ENCODE measurements at regions not wholly inside any gene's neighbourhood (a gene's known extent, or its start where the extent isn't known, plus 50 kb on each side); places are given as distances from the start of the nearest gene placed in this dataset.
"Not testable (repeated sequence)": the region's sequence is repeated elsewhere in the genome, so short reads cannot be mapped to it uniquely, and the experiment has no call there.

DNA sequence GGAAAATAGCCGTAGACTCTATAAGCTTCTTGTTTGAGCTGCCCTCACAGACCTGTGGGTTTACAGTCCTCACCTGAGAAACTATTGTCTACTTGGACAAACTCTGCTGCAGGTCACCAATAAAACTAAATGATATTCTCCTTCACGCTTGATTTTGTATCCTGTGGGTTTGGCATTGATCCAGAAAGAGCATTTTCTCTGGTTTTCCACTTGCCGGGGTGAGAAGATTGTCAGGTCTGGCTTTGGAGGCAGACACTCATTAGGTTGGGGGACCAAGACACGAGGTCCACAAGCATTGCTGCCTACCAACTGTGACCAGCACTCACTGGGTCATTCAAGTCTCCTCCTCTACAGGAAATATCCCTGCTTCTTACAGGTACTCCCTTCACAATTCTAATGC lies 68.5 kb downstream of the CDC14C start:
- DNase-seq (ENCODE audit: low read depth in 3 of 3, low spot score in 2 of 3) = no peak

DNA sequence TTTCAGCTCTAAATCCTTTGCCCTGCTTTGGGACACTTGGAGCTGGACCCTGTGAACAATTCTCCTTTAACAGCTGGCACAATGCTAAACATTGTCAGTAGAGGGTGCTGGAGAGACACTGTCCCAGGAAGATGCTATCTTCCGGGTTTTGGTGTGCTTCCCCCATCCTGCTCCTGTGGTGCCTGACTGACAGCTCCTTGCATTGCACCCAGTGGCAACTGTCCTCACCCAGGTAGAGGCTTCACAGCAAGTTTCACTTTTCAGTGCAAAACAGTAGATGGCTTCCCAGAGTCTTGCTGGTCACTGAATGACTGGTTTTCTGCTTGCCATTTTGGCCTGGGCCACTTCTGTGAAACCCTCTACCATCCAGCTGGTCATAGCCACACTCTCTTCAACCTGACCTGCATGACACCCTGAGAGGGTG lies 77.3 kb downstream of the CDC14C start:
- DNase-seq (ENCODE audit: low read depth in 3 of 3, low spot score in 2 of 3) = no peak

DNA sequence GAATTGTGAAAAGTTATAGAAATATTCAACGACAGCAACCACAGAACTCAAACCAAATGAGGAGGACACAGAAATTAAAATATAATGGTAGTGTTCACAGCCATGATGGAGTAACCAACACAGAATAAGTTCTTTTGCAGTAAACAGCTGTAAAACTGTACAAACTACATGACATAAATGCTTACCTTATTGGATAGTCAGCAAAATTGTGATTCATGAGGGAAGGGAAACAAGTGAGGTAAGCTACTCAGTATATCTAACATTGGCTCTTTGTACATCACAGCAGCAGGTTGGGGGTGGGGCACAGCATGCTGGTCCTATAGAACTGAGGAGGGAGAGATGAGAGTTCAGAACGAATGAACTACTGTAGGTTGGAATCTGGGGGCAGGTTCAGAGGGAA lies 86.4 kb downstream of the CDC14C start:
- DNase-seq (ENCODE audit: low read depth in 3 of 3, low spot score in 2 of 3) = no peak

GRCh38 chr7:49014870-49015269 lies 90.5 kb downstream of the CDC14C start:
- no peak for DNase-seq (ENCODE audit: low read depth in 3 of 3, low spot score in 2 of 3)

DNA sequence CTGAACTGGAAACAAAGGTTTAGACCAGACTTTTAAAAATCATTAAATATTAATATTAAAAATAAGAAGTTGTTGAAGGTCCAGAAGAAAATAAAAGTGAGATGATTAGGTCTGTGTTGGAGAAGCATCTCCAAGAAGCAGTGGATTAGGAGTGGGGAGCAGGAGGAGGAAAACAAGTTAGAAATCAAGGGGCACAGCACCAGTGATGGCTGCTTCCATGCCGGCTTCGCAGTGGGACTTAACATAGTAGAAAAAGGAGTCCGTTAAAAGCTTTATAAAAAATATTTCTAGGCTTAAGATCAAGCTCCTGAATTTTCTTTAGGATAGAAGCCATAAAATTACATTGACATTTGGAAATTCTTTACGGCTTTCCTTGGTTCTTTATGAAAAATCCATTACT lies 95.8 kb downstream of the CDC14C start:
- no peak for DNase-seq (ENCODE audit: low read depth in 3 of 3, low spot score in 2 of 3)

GRCh38 chr7:49022448-49022847 lies 98.1 kb downstream of the CDC14C start:
- no peak for DNase-seq (ENCODE audit: low read depth in 3 of 3, low spot score in 2 of 3)

GRCh38 chr7:49023345-49024328 lies 99.3 kb downstream of the CDC14C start:
- DNase-seq (ENCODE audit: low read depth in 3 of 3, low spot score in 2 of 3) = no peak

DNA sequence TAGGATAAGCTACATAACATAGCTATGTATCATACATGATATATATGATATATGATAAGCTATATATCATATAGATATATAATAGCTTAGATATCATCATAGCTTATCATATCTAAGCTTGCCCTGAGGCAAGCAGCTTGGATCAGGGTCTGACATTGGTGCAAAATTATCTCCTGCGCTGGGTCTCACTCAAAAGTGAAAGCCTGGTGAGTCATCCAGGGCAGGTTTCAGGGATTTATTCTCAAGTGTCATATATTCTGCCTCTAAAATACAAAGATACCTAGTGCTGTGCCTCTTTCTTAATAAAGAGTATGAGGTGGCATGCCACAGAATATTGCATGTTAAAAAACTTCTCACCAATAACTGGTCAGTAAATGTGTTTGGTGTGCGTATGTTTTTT lies 105.9 kb downstream of the CDC14C start:
- DNase-seq (ENCODE audit: low read depth in 3 of 3, low spot score in 2 of 3) = no peak

DNA sequence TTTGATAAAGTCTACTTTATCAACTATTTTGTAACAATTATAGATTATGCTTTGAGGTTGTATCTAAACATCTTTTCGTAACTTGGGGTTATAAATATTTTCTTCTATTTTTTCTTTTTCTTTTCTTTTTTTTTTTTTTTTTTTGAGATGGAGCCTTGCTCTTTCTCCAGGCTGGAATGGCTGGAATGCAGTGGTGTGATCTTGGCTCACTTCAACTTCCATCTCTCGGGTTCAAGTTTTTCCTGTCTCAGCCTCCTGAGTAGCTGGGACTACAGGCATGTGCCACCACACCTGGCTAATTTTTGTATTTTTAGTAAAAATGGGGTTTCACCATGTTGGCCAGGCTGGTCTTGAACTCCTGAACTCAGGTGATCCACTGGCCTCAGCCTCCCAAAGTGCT lies 108.8 kb downstream of the CDC14C start:
- not testable (repeated sequence) for DNase-seq (ENCODE audit: low read depth in 3 of 3, low spot score in 2 of 3)

- DNase-seq (ENCODE audit: low read depth in 3 of 3, low spot score in 2 of 3) = no peak
Measured at GRCh38 chr7:49037346-49038210, 113.2 kb downstream of the CDC14C start.

DNA sequence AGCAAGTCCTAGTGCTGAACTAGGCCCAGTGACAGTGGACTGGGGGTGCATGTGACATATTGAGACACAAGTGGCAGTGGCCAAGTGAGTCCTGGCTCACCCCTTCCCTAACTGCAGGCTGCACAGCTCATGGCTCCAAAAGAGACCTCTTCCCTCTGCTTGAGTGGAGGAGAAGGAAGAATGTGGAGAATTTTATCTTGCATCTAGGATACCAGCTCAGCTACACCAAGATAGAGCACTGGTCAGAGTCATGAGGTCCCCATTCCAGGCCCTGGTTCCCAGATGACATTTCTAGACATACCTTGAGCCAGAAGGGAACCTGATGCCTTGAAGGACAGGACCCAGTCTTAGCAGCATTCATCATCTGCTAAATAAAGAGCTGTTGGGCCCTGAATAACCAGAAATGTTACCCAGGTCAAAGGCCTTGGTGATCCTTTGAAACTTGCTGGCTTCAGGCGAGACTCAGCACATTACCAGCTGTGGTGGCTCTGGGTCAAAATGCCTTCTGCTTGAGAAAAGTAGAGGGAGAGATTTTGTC lies 114.5 kb downstream of the CDC14C start:
- DNase-seq (ENCODE audit: low read depth in 3 of 3, low spot score in 2 of 3) = no peak

DNA sequence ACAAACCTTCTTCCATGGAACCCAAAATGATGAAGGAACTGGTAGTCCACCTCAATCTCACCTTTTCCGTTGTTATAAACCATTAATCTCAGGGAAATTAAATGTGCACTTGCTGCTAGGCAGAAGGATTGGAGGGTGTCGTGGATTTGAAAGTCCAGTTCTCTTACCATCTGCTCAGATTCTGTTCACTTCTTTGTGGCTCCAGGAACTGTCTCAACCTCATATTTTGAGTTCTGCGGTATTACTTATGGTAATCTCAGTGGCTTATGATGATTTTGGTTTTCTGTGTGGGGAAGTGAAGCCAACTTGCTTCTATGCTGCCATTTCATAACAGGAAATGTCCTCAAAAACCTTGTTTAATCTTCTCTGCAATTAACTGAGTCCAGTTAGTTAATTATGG lies 136.4 kb downstream of the CDC14C start:
- DNase-seq (ENCODE audit: low read depth in 3 of 3, low spot score in 2 of 3) = no peak

- DNase-seq (ENCODE audit: low read depth in 3 of 3, low spot score in 2 of 3) = no peak
Measured at GRCh38 chr7:49074538-49074937, 150.2 kb downstream of the CDC14C start.

GRCh38 chr7:49080896-49081475 lies 156.6 kb downstream of the CDC14C start:
- DNase-seq (ENCODE audit: low read depth in 3 of 3, low spot score in 2 of 3) = no peak

DNA sequence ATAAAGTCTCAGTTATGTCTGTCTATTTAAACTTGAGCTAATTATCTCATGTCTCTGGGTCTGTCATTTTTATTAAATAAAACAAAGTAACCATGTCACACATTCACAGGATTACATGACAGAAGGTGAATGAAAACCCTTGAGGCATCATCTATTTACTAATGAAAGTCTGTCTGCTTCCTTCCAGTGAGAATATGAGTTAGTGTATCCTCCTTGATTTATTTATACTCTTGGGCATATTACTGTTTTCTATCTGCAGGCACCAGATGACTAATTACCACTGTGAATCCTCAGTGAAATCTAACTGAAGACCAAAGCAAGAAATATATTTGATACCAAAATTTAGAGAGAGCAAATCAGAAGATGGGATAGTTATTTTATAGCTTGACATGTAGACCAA lies 163.7 kb downstream of the CDC14C start:
- DNase-seq (ENCODE audit: low read depth in 3 of 3, low spot score in 2 of 3) = no peak

GRCh38 chr7:49089717-49090116 lies 165.4 kb downstream of the CDC14C start:
- no peak for DNase-seq (ENCODE audit: low read depth in 3 of 3, low spot score in 2 of 3)

DNA sequence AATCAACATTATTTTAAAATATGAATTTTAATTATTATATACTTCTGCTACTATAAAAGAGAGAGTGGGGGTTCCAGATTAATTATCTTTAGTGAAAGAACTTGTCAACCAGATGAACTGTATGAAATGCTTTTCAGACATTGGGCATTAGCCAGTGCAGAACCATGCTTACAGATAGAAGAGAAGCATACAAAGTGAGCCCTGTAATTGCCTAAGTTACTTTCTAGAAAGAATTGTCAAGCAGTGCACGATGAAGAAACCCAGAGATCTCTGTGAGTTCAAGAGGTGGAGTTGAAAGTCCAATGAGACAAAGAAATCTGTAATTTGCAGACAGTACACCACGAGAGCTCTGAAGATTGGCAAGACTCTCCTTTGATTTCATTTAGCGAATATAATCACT lies 166.7 kb downstream of the CDC14C start:
- no peak for DNase-seq (ENCODE audit: low read depth in 3 of 3, low spot score in 2 of 3)

GRCh38 chr7:49091519-49091918 lies 167.2 kb downstream of the CDC14C start:
- DNase-seq (ENCODE audit: low read depth in 3 of 3, low spot score in 2 of 3) = no peak

- no peak for DNase-seq (ENCODE audit: low read depth in 3 of 3, low spot score in 2 of 3)
Measured at GRCh38 chr7:49093218-49093617, 168.9 kb downstream of the CDC14C start.

DNA sequence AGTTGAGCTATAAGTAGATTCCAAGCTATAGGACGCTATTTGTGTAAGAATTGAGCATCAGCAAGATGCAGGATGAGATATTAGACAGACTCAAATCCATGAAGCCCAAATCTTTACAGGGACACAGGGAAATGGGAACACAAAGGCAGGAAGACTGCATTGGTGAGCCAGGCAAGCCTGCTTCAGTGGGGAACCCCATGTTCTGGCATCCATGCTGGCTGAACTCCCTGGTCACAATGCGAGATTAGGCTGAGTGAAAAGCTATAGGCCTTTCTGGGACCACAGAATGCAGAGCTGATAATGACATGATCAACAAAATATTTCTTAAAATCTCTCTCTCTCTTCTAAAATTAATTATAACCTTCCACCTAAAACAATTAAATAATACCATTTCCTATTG lies 170.5 kb downstream of the CDC14C start:
- no peak for DNase-seq (ENCODE audit: low read depth in 3 of 3, low spot score in 2 of 3)

Measured in right renal cortex interstitium (tissue), 3 donors.